BJ (cell line): ENCODE measurements at regions not wholly inside any gene's neighbourhood (a gene's known extent, or its start where the extent isn't known, plus 50 kb on each side); places are given as distances from the start of the nearest gene placed in this dataset.

Experiments
- CTCF ChIA-PET: fragments of 350-600 bp; formaldehyde crosslinking; extraction: SDS; loops from one replicate; lab custom pipeline; 2021; ENCODE audit warnings: antibody characterized with exemption, inconsistent platforms; lab: Yijun Ruan, JAX
- POLR2A ChIA-PET: fragments of 300-600 bp; sonication (Branson Sonifier 250); formaldehyde crosslinking; extraction: SDS; loops from one replicate; lab custom pipeline; 2021; ENCODE audit warnings: antibody characterized with exemption; lab: Charles Lee
- DNase-seq: peaks from one replicate; pipeline ENCODE4 v3.0.0-alpha.2; 2011; ENCODE audit warnings: low read depth
- H3K27me3 ChIP-seq: 2 replicates; pipeline ENCODE4 v1.6.0; 2011; ENCODE audit warnings: low read length; ENCODE audit not compliant: control insufficient read depth, insufficient read depth
- H3K36me3 ChIP-seq: 2 replicates; pipeline ENCODE4 v1.5.1; 2011; ENCODE audit warnings: low read length; ENCODE audit not compliant: control insufficient read depth, insufficient read depth
- H3K4me3 ChIP-seq: 2 replicates; pipeline ENCODE4 v1.5.1; 2011; ENCODE audit warnings: low read depth, mild to moderate bottlenecking, control low read depth, low read length
- CTCF ChIP-seq: IDR thresholded peaks from 2 replicates; pipeline ENCODE4 v1.5.1; 2011; ENCODE audit warnings: low read depth, mild to moderate bottlenecking, control low read depth, inconsistent platforms, low read length, moderate library complexity; ENCODE audit not compliant: insufficient read depth

GRCh38 chr5:39652036-39652435 lies 227.3 kb upstream of the DAB2 start:
- no peak for TF ChIP-seq CTCF
- ChIA-PET CTCF (no interaction called here), POLR2A (no interaction called here)

GRCh38 chr5:39650008-39650762 lies 225.4 kb upstream of the DAB2 start:
- Histone ChIP-seq H3K27me3 (no peaks in the 10 kb centered on the region), H3K4me3 (no peak overlapping the region), H3K36me3 (no peaks in the 10 kb centered on the region)
- no peak for TF ChIP-seq CTCF
- ChIA-PET CTCF (interaction anchor here (1.2 kb wide), 1 partner anchor 43 kb away, joined by 4 read pairs; no protein-coding TSS in a partner anchor), POLR2A (no interaction called here)
- no peak for DNase-seq

More at GRCh38 chr5:39652036-39652435, 227.3 kb upstream of the DAB2 start:
- no peaks in the 10 kb centered on the region for H3K36me3 ChIP-seq
- no peak overlapping the region for H3K4me3 ChIP-seq
- H3K27me3 ChIP-seq = no peaks in the 10 kb centered on the region
- no peak for DNase-seq

- ChIA-PET CTCF (interaction anchor here (1.2 kb wide), 1 partner anchor 44 kb away, joined by 4 read pairs; no protein-coding TSS in a partner anchor), POLR2A (no interaction called here)
- no peak for DNase-seq
- H3K27me3 ChIP-seq = no peaks in the 10 kb centered on the region
- no peak overlapping the region for H3K4me3 ChIP-seq
- H3K36me3 ChIP-seq = no peaks in the 10 kb centered on the region
- no peak for TF ChIP-seq CTCF
These were observed 224.1 kb upstream of the DAB2 start for GRCh38 chr5:39648848-39649227.

GRCh38 chr5:39648085-39648847 lies 223.5 kb upstream of the DAB2 start:
- ChIA-PET POLR2A (no interaction called here), CTCF (no interaction called here)
- H3K36me3 ChIP-seq = no peaks in the 10 kb centered on the region
- no peaks in the 10 kb centered on the region for H3K27me3 ChIP-seq
- no peak for TF ChIP-seq CTCF
- H3K4me3 ChIP-seq = no peak overlapping the region
- DNase-seq = no peak

- no peak for TF ChIP-seq CTCF
- Histone ChIP-seq H3K36me3 (no peaks in the 10 kb centered on the region), H3K4me3 (no peak overlapping the region), H3K27me3 (no peaks in the 10 kb centered on the region)
- DNase-seq = no peak
- CTCF ChIA-PET = no interaction called here
- POLR2A ChIA-PET = no interaction called here
These were observed 215.8 kb upstream of the DAB2 start for GRCh38 chr5:39640552-39640951.
